IMR-90 (cell line): ENCODE measurements at regions not wholly inside any gene's neighbourhood (a gene's known extent, or its start where the extent isn't known, plus 50 kb on each side); places are given as distances from the start of the nearest gene placed in this dataset.

Experiments
- ATAC-seq: fragments of 200-7000 bp; cut with Tn5 transposase; 2 replicates; pipeline ENCODE4 v1.9.1; 2020; ENCODE audit warnings: low read depth, mild to moderate bottlenecking, moderate library complexity
- BruUV-seq: library from RNA; stranded (reverse); fragments of 400-500 nt; replicated peaks from 2 replicates; lab custom pipeline; 2021; lab: Mats Ljungman, UMichigan
- CTCF ChIA-PET: fragments of 300-600 bp; formaldehyde crosslinking; extraction: SDS; loops from one replicate; lab custom pipeline; 2021; ENCODE audit warnings: antibody characterized with exemption; lab: Yijun Ruan, JAX
- POLR2A ChIA-PET: fragments of 300-600 bp; sonication (Branson Sonifier 250); formaldehyde crosslinking; loops from one replicate; lab custom pipeline; 2022; ENCODE audit warnings: antibody characterized with exemption; ENCODE audit not compliant: unreplicated experiment; lab: Charles Lee
- DNase-seq: peaks from one replicate; pipeline ENCODE4 v3.0.0; 2013
- H2AFZ ChIP-seq: replicated peaks from 2 replicates; pipeline ENCODE3; 2013; ENCODE audit warnings: low read length, mild to moderate bottlenecking; ENCODE audit not compliant: poor library complexity
- H2AK5ac ChIP-seq: 2 replicates; pipeline ENCODE4 v1.6.1; 2013; ENCODE audit warnings: low read depth, low read length, inconsistent platforms
- H2AK9ac ChIP-seq: replicated peaks from 2 replicates; pipeline ENCODE3; 2013; ENCODE audit warnings: mild to moderate bottlenecking, low read depth, low read length, moderate library complexity; ENCODE audit not compliant: poor library complexity
- H2BK120ac ChIP-seq: 2 replicates; pipeline ENCODE4 v1.6.1; 2013; ENCODE audit warnings: low read depth, low read length, inconsistent platforms
- H2BK15ac ChIP-seq: 3 replicates; pipeline ENCODE4 v1.6.1; 2013; ENCODE audit warnings: low read depth, low read length, inconsistent platforms
- H2BK20ac ChIP-seq: 2 replicates; pipeline ENCODE4 v1.6.1; 2013; ENCODE audit warnings: low read depth, mild to moderate bottlenecking, inconsistent platforms, low read length, moderate library complexity
- H2BK5ac ChIP-seq: 2 replicates; pipeline ENCODE4 v1.6.1; 2013; ENCODE audit warnings: mild to moderate bottlenecking, low read depth, low read length, inconsistent platforms; ENCODE audit not compliant: poor library complexity, severe bottlenecking
- H3K14ac ChIP-seq: replicated peaks from 2 replicates; pipeline ENCODE4 v1.6.1; 2013; ENCODE audit warnings: low read depth, low read length, inconsistent platforms
- H3K18ac ChIP-seq: 2 replicates; pipeline ENCODE4 v1.6.1; 2013; ENCODE audit warnings: low read depth, low read length, control low read depth
- H3K23ac ChIP-seq: 2 replicates; pipeline ENCODE4 v1.6.1; 2013; ENCODE audit warnings: low read depth, low read length, inconsistent platforms
- H3K27ac ChIP-seq: 2 replicates; pipeline ENCODE4 v1.5.1; 2013; ENCODE audit warnings: mild to moderate bottlenecking, control low read depth, low read length; ENCODE audit not compliant: insufficient read depth
- H3K27me3 ChIP-seq: 2 replicates; pipeline ENCODE4 v1.6.1; 2013; ENCODE audit warnings: low read length; ENCODE audit not compliant: control insufficient read depth, insufficient read depth
- H3K36me3 ChIP-seq: 2 replicates; pipeline ENCODE4 v1.6.1; 2013; ENCODE audit warnings: low read length, mixed read lengths; ENCODE audit not compliant: control insufficient read depth, insufficient read depth
- H3K4ac ChIP-seq: 2 replicates; pipeline ENCODE4 v1.6.1; 2013; ENCODE audit warnings: low read depth, low read length, inconsistent platforms
- H3K4me1 ChIP-seq: 2 replicates; pipeline ENCODE4 v1.6.1; 2013; ENCODE audit warnings: low read length, mixed read lengths; ENCODE audit not compliant: control insufficient read depth, insufficient read depth
- H3K4me2 ChIP-seq: 2 replicates; pipeline ENCODE4 v1.6.1; 2013; ENCODE audit warnings: low read depth, mild to moderate bottlenecking, control low read depth, low read length, moderate library complexity
- H3K4me3 ChIP-seq: 2 replicates; pipeline ENCODE4 v1.5.1; 2013; ENCODE audit warnings: low read depth, mild to moderate bottlenecking, control low read depth, low read length, moderate library complexity; ENCODE audit not compliant: insufficient read depth
- H3K56ac ChIP-seq: 2 replicates; pipeline ENCODE4 v1.6.1; 2013; ENCODE audit warnings: low read length, inconsistent platforms; ENCODE audit not compliant: insufficient read depth; ENCODE audit errors: extremely low read depth
- H3K79me1 ChIP-seq, 2 experiments: 2 replicates each; pipeline ENCODE4 v1.6.1; 2013; ENCODE audit warnings: low read length in 2 of 2, inconsistent platforms in 1 of 2, low read depth in 1 of 2
- H3K9ac ChIP-seq: 2 replicates; pipeline ENCODE4 v1.6.1; 2013; ENCODE audit warnings: low read depth, low read length, control low read depth
- H3K9me1 ChIP-seq: 2 replicates; pipeline ENCODE4 v1.6.1; 2013; ENCODE audit warnings: low read length, inconsistent platforms; ENCODE audit not compliant: insufficient read depth
- H3K9me3 ChIP-seq: 2 replicates; pipeline ENCODE4 v1.6.1; 2013; ENCODE audit warnings: low read length; ENCODE audit not compliant: control insufficient read depth, insufficient read depth
- H4K20me1 ChIP-seq: 2 replicates; pipeline ENCODE4 v1.6.1; 2013; ENCODE audit warnings: low read length, inconsistent platforms; ENCODE audit not compliant: insufficient read depth
- H4K5ac ChIP-seq: 2 replicates; pipeline ENCODE4 v1.6.1; 2013; ENCODE audit warnings: mild to moderate bottlenecking, low read depth, low read length, control low read depth
- H4K8ac ChIP-seq, 2 experiments: 2 replicates each; pipeline ENCODE4 v1.6.1; 2013; ENCODE audit warnings: low read depth in 2 of 2, low read length in 2 of 2, control low read depth in 1 of 2, inconsistent platforms in 1 of 2
- H4K91ac ChIP-seq: 2 replicates; pipeline ENCODE4 v1.6.1; 2013; ENCODE audit warnings: low read depth, low read length, inconsistent platforms; ENCODE audit not compliant: insufficient read depth
- BHLHE40 ChIP-seq: fragments of 150-350 bp; IDR thresholded peaks from 2 replicates; pipeline ENCODE4 v1.6.1; 2016; ENCODE audit warnings: mild to moderate bottlenecking, low read depth, low read length
- CHD1 ChIP-seq: IDR thresholded peaks from 2 replicates; pipeline ENCODE4 v1.6.1; 2012; ENCODE audit warnings: low read depth, low read length, improper control_type of control experiment
- RAD21 ChIP-seq: IDR thresholded peaks from 2 replicates; pipeline ENCODE4 v1.6.1; 2012; ENCODE audit warnings: low read length, improper control_type of control experiment
- WGBS, 2 experiments: methylation state at CpG; one replicate each; pipeline versions ENCODE4 v1.1.5 to v1.1.7; 2013; ENCODE audit warnings: missing lambda C conversion rate in 2 of 2; ENCODE audit not compliant: insufficient read length in 1 of 2; ENCODE audit errors: extremely low coverage in 2 of 2; 5-methylcytosine and 5-hydroxymethylcytosine counted together
- dilution Hi-C: fragments of 300-500 bp; cut with HindIII; formaldehyde crosslinking; loops from one replicate; pipeline ENCODE4 v1.14.3; 2018; ENCODE audit warnings: low sequenced_read_pairs; ENCODE audit not compliant: unreplicated experiment
- in situ Hi-C: fragments of 300-500 bp; cut with MboI; formaldehyde crosslinking; loops from 3 replicates; pipeline ENCODE4 v1.14.3; 2019; ENCODE audit warnings: low sequenced_read_pairs, inconsistent platforms, mixed read lengths
- intact Hi-C: fragments of 100-400 bp; cut with micrococcal nuclease; formaldehyde crosslinking; loops from 2 replicates; pipeline ENCODE4 v1.10.0; 2022

DNA sequence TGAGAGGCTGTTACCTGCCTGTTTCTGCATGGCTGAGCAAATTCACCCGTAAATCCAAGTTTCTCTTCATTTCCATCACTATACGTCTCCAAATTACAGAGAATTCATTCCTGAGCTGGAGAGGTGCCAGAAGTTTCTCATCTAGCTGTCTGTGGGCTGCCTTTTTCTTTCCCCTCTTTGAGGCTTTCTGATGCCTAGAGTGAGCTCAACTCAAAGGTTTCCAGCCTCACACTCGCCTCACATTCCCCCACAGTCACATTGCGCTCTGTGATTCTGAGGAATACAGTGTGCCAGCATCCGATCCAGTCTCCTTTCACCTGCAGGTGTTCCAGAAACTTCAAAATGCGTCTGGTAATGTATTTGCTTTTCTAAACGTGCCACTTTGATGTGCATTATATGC, 267.2 kb downstream of the MFSD1 start, which contains the start of gene IQCJ:
Gene IQCJ, plus strand, starts transcription at position 229 of the 400 bp plus-strand sequence.
- no peaks in the 10 kb centered on the region for H3K27me3 ChIP-seq
- H3K36me3 ChIP-seq = no peaks in the 10 kb centered on the region
- no peak within 1 kb of the TSS for H4K8ac ChIP-seq
- H3K18ac ChIP-seq = no peak within 1 kb of the TSS
- H3K4ac ChIP-seq = no peak within 1 kb of the TSS
- H3K4me2 ChIP-seq = no peak within 1 kb of the TSS
- no peak for TF ChIP-seq BHLHE40
- no peak for TF ChIP-seq CHD1
- TF ChIP-seq RAD21 = no peak
- H2BK20ac ChIP-seq = no peak within 1 kb of the TSS
- no peak within 1 kb of the TSS for H2BK120ac ChIP-seq
- ChIA-PET POLR2A (no interaction called here), CTCF (no interaction called here)
- no TSS peak for BruUV-seq
- H3K56ac ChIP-seq = no peak within 1 kb of the TSS
- H4K91ac ChIP-seq = no peak within 1 kb of the TSS
- H2BK5ac ChIP-seq = no peak within 1 kb of the TSS
- no peak within 1 kb of the TSS for H3K27ac ChIP-seq
- no peak within 1 kb of the TSS for H3K9ac ChIP-seq
- no peaks in the 10 kb centered on the region for H3K9me1 ChIP-seq
- no peaks in the 10 kb centered on the region for H3K4me1 ChIP-seq
- dilution Hi-C loops = no loop called here
- H4K20me1 ChIP-seq = no peaks in the 10 kb centered on the region
- no peaks in the 10 kb centered on the region for H3K9me3 ChIP-seq
- H3K14ac ChIP-seq = no peak within 1 kb of the TSS
- no peak within 1 kb of the TSS for H2AK5ac ChIP-seq
- WGBS, 2 experiments = 40% methylated on average over 2 of the region's 7 CpGs; no CpG with 5 or more reads in 1 of the 2 experiments
- H2AFZ ChIP-seq = no peak within 1 kb of the TSS
- DNase-seq = no peak
- no peak within 1 kb of the TSS for H4K5ac ChIP-seq
- intact Hi-C loops = no loop called here
- in situ Hi-C loops = no loop called here
- H3K23ac ChIP-seq = no peak within 1 kb of the TSS
- no peak within 1 kb of the TSS for H3K4me3 ChIP-seq
- no peak within 1 kb of the TSS for H2AK9ac ChIP-seq
- no peak within 1 kb of the TSS for H2BK15ac ChIP-seq
- H3K79me1 ChIP-seq = no peaks in the 10 kb centered on the region
- ATAC-seq = no peak
